WERI-Rb-1 (cell line): ENCODE measurements at regions not wholly inside any gene's neighbourhood (a gene's known extent, or its start where the extent isn't known, plus 50 kb on each side); places are given as distances from the start of the nearest gene placed in this dataset.

Experiments
- DNase-seq: peaks from one replicate; pipeline ENCODE4 v3.0.0-alpha.2; 2020
- H3K27ac ChIP-seq: fragments of 250-450 bp; sonication (Bioruptor Pico); 2 replicates; pipeline ENCODE4 v1.5.1; 2020; ENCODE audit warnings: mild to moderate bottlenecking, moderate library complexity
- H3K27me3 ChIP-seq: fragments of 250-450 bp; sonication (Bioruptor Pico); 2 replicates; pipeline ENCODE4 v1.5.1; 2021; ENCODE audit warnings: mild to moderate bottlenecking, low read depth, moderate library complexity; ENCODE audit not compliant: insufficient read depth, severe bottlenecking
- H3K36me3 ChIP-seq: fragments of 250-450 bp; sonication (Bioruptor Pico); 2 replicates; pipeline ENCODE4 v1.5.1; 2020; ENCODE audit warnings: mild to moderate bottlenecking, moderate library complexity
- H3K4me3 ChIP-seq: 2 replicates; pipeline ENCODE4 v1.5.1; 2011; ENCODE audit warnings: low read depth, mild to moderate bottlenecking, control low read depth, low read length
- H3K9me3 ChIP-seq: fragments of 250-450 bp; sonication (Bioruptor Pico); 2 replicates; pipeline ENCODE4 v1.5.1; 2021; ENCODE audit warnings: mild to moderate bottlenecking, moderate library complexity; ENCODE audit not compliant: severe bottlenecking
- CTCF ChIP-seq: IDR thresholded peaks from 2 replicates; pipeline ENCODE4 v1.5.1; 2011; ENCODE audit warnings: low read depth, mild to moderate bottlenecking, control low read depth, inconsistent platforms, low read length

- Histone ChIP-seq H3K27ac (no peak overlapping the region), H3K4me3 (no peak overlapping the region), H3K36me3 (no peaks in the 10 kb centered on the region), H3K9me3 (no peaks in the 10 kb centered on the region), H3K27me3 (no peaks in the 10 kb centered on the region)
- TF ChIP-seq CTCF: no peak
- DNase-seq: no peak
These were observed 301.7 kb downstream of the GALC start for GRCh38 chr14:87691042-87691881.

GRCh38 chr14:87690076-87690613 is 302.8 kb downstream of the GALC start:
- no peaks in the 10 kb centered on the region for H3K36me3 ChIP-seq
- H3K4me3 ChIP-seq: peak overlapping the region; percentile 16; the same call in 1 of the 2 replicates
- H3K9me3 ChIP-seq: no peaks in the 10 kb centered on the region
- TF ChIP-seq CTCF: no peak
- H3K27me3 ChIP-seq: no peaks in the 10 kb centered on the region
- peak; percentile 58 for DNase-seq
- H3K27ac ChIP-seq: no peak overlapping the region

- no peak for DNase-seq
- no peak overlapping the region for H3K4me3 ChIP-seq
- no peaks in the 10 kb centered on the region for H3K9me3 ChIP-seq
- TF ChIP-seq CTCF: no peak
- H3K36me3 ChIP-seq: no peaks in the 10 kb centered on the region
- no peak overlapping the region for H3K27ac ChIP-seq
- H3K27me3 ChIP-seq: no peaks in the 10 kb centered on the region
These were observed 304.5 kb downstream of the GALC start for GRCh38 chr14:87688524-87688923.

GRCh38 chr14:87687420-87687819 is 305.6 kb downstream of the GALC start:
- Histone ChIP-seq H3K27ac (no peak overlapping the region), H3K9me3 (no peaks in the 10 kb centered on the region), H3K36me3 (no peaks in the 10 kb centered on the region), H3K4me3 (no peak overlapping the region), H3K27me3 (no peaks in the 10 kb centered on the region)
- TF ChIP-seq CTCF: no peak
- no peak for DNase-seq

- H3K27ac ChIP-seq: no peak overlapping the region
These were observed 306.2 kb downstream of the GALC start for GRCh38 chr14:87686746-87687145.

More at GRCh38 chr14:87686746-87687145, 306.2 kb downstream of the GALC start:
- Histone ChIP-seq H3K27me3 (no peaks in the 10 kb centered on the region), H3K4me3 (no peak overlapping the region), H3K36me3 (no peaks in the 10 kb centered on the region), H3K9me3 (no peaks in the 10 kb centered on the region)
- no peak for TF ChIP-seq CTCF
- no peak for DNase-seq
